HEK293 (cell line): ENCODE measurements at regions not wholly inside any gene's neighbourhood (a gene's known extent, or its start where the extent isn't known, plus 50 kb on each side); places are given as distances from the start of the nearest gene placed in this dataset.

Experiments
- CTCF ChIA-PET: fragments of 350-600 bp; formaldehyde crosslinking; extraction: SDS; loops from one replicate; lab custom pipeline; 2021; ENCODE audit warnings: antibody characterized with exemption; lab: Yijun Ruan, JAX
- POLR2A ChIA-PET: fragments of 300-600 bp; formaldehyde crosslinking; extraction: SDS; loops from one replicate; lab custom pipeline; 2020; ENCODE audit warnings: antibody characterized with exemption, inconsistent platforms; lab: Yijun Ruan, JAX
- H3K27ac ChIP-seq: fragments of 200-500 bp; sonication (Bioruptor generic); 2 replicates; pipeline ENCODE4 v1.5.1; 2014; ENCODE audit warnings: low read depth, low read length, control low read depth, inconsistent platforms; ENCODE audit errors: extremely low read depth
- H3K36me3 ChIP-seq, 2 experiments: fragments of 200-500 bp in 1 of 2; sonication (Bioruptor generic) in 1 of 2; 1 replicate in 1 of 2; 2 replicates in 1 of 2; pipeline ENCODE4 v1.5.1; 2014 to 2017; ENCODE audit warnings: inconsistent platforms in 2 of 2, low read length in 2 of 2; ENCODE audit not compliant: control insufficient read depth in 2 of 2, insufficient read depth in 1 of 2
- H3K4me1 ChIP-seq: fragments of 200-500 bp; sonication (Bioruptor generic); 2 replicates; pipeline ENCODE4 v1.5.1; 2014; ENCODE audit warnings: mild to moderate bottlenecking, low read length, inconsistent platforms; ENCODE audit not compliant: control insufficient read depth, insufficient read depth
- H3K4me3 ChIP-seq: 2 replicates; pipeline ENCODE4 v1.5.1; 2011; ENCODE audit warnings: low read depth, mild to moderate bottlenecking, control low read depth, low read length, moderate library complexity
- H3K9me3 ChIP-seq: fragments of 200-500 bp; sonication (Bioruptor generic); 2 replicates; pipeline ENCODE4 v1.5.1; 2014; ENCODE audit warnings: low read depth, low read length, inconsistent platforms; ENCODE audit not compliant: control insufficient read depth, insufficient read depth
- FEZF1 ChIP-seq: fragments of 450-650 bp; formaldehyde crosslinking; IDR thresholded peaks from 2 replicates; pipeline ENCODE4 v1.5.1; 2016; ENCODE audit warnings: missing biosample characterization, missing genetic modification characterization
- GLI4 ChIP-seq: fragments of 450-650 bp; formaldehyde crosslinking; IDR thresholded peaks from 2 replicates; pipeline ENCODE4 v1.5.1; 2016; ENCODE audit warnings: missing biosample characterization, missing genetic modification characterization
- HOXC10 ChIP-seq: sonication (generic); formaldehyde crosslinking; IDR thresholded peaks from 2 replicates; pipeline ENCODE4 v1.8.1; 2023; ENCODE audit warnings: mild to moderate bottlenecking, missing genetic modification reagents
- KLF8 ChIP-seq: fragments of 450-650 bp; formaldehyde crosslinking; IDR thresholded peaks from 2 replicates; pipeline ENCODE4 v1.5.1; 2016; ENCODE audit warnings: missing biosample characterization, missing genetic modification characterization
- PRDM10 ChIP-seq: fragments of 450-650 bp; formaldehyde crosslinking; IDR thresholded peaks from 2 replicates; pipeline ENCODE4 v1.5.1; 2016; ENCODE audit warnings: missing biosample characterization, missing genetic modification characterization
- PRDM4 ChIP-seq: fragments of 450-650 bp; formaldehyde crosslinking; IDR thresholded peaks from 2 replicates; pipeline ENCODE4 v1.5.1; 2017; ENCODE audit warnings: missing biosample characterization, missing genetic modification characterization
- SCRT2 ChIP-seq: fragments of 450-650 bp; formaldehyde crosslinking; IDR thresholded peaks from 2 replicates; pipeline ENCODE4 v1.5.1; 2016; ENCODE audit warnings: missing biosample characterization, missing genetic modification characterization
- TCF7L2 ChIP-seq: IDR thresholded peaks from 2 replicates; pipeline ENCODE4 v1.6.1; 2011; ENCODE audit warnings: low read depth, mild to moderate bottlenecking, inconsistent platforms, low read length, moderate library complexity, borderline replicate concordance
- ZBTB1 ChIP-seq: fragments of 450-650 bp; formaldehyde crosslinking; IDR thresholded peaks from 2 replicates; pipeline ENCODE4 v1.5.1; 2016; ENCODE audit warnings: missing biosample characterization, missing genetic modification characterization
- ZBTB48 ChIP-seq: fragments of 450-650 bp; formaldehyde crosslinking; IDR thresholded peaks from 2 replicates; pipeline ENCODE4 v1.5.1; 2016; ENCODE audit warnings: missing biosample characterization, missing genetic modification characterization
- ZNF114 ChIP-seq: fragments of 450-650 bp; formaldehyde crosslinking; IDR thresholded peaks from 2 replicates; pipeline ENCODE4 v1.5.0; 2017; ENCODE audit warnings: missing biosample characterization, missing genetic modification characterization
- ZNF214 ChIP-seq: fragments of 450-650 bp; formaldehyde crosslinking; IDR thresholded peaks from 2 replicates; pipeline ENCODE4 v1.5.1; 2017; ENCODE audit warnings: missing biosample characterization, mild to moderate bottlenecking, missing genetic modification characterization, borderline replicate concordance
- ZNF391 ChIP-seq: fragments of 450-650 bp; formaldehyde crosslinking; IDR thresholded peaks from 2 replicates; pipeline ENCODE4 v1.5.1; 2016; ENCODE audit warnings: low read depth, missing biosample characterization, missing genetic modification characterization, borderline replicate concordance
- ZNF404 ChIP-seq: fragments of 450-650 bp; formaldehyde crosslinking; IDR thresholded peaks from 2 replicates; pipeline ENCODE4 v1.5.1; 2017; ENCODE audit warnings: missing biosample characterization, missing genetic modification characterization
- ZNF48 ChIP-seq: fragments of 450-650 bp; formaldehyde crosslinking; IDR thresholded peaks from 2 replicates; pipeline ENCODE4 v1.5.1; 2016; ENCODE audit warnings: missing biosample characterization, missing genetic modification characterization
- ZNF514 ChIP-seq: fragments of 450-650 bp; formaldehyde crosslinking; IDR thresholded peaks from 2 replicates; pipeline ENCODE4 v1.5.1; 2016; ENCODE audit warnings: missing biosample characterization, missing genetic modification characterization
- ZNF580 ChIP-seq: fragments of 450-650 bp; formaldehyde crosslinking; IDR thresholded peaks from 2 replicates; pipeline ENCODE4 v1.5.1; 2016; ENCODE audit warnings: missing biosample characterization, missing genetic modification characterization
- ZNF596 ChIP-seq: fragments of 450-650 bp; IDR thresholded peaks from 2 replicates; pipeline ENCODE4 v1.5.0; 2018; ENCODE audit warnings: missing biosample characterization, mild to moderate bottlenecking, missing genetic modification characterization, moderate library complexity
- ZSCAN5A ChIP-seq: fragments of 450-650 bp; formaldehyde crosslinking; IDR thresholded peaks from 2 replicates; pipeline ENCODE4 v1.5.1; 2016; ENCODE audit warnings: missing biosample characterization, missing genetic modification characterization
- TF ChIP-seq, protein P1 (sequence below): fragments of 450-650 bp; formaldehyde crosslinking; IDR thresholded peaks from 2 replicates; pipeline ENCODE4 v1.5.1; 2016; ENCODE audit warnings: missing biosample characterization, missing genetic modification characterization

- no peak overlapping the region for H3K4me3 ChIP-seq
- CTCF ChIA-PET, result no interaction called here
- no peak overlapping the region for H3K27ac ChIP-seq
- H3K36me3 ChIP-seq, result peaks cover 0 to 39% of the 10 kb centered on the region in 2 experiments; a peak in 1 of 3 replicates
- POLR2A ChIA-PET, result no interaction called here
- no peaks in the 10 kb centered on the region for H3K4me1 ChIP-seq
- TF ChIP-seq TCF7L2, result no peak
- TF ChIP-seq, all 188 proteins: peak for 0
- no peaks in the 10 kb centered on the region for H3K9me3 ChIP-seq
Measured at GRCh38 chr18:39753178-39753577, 2187.6 kb upstream of the CELF4 start.

- Histone ChIP-seq H3K27ac (no peak overlapping the region), H3K9me3 (no peaks in the 10 kb centered on the region), H3K4me1 (no peaks in the 10 kb centered on the region), H3K36me3 (peaks cover 0 to 40% of the 10 kb centered on the region in 2 experiments; a peak in 1 of 3 replicates), H3K4me3 (no peak overlapping the region)
- ChIA-PET POLR2A (no interaction called here), CTCF (no interaction called here)
- no peak for TF ChIP-seq GLI4 (tag by site-specific recombination)
- TF ChIP-seq ZNF114 (tag by site-specific recombination), result no peak
- TF ChIP-seq ZNF580 (tag by site-specific recombination), result no peak
- TF ChIP-seq ZSCAN5A (tag by site-specific recombination), result no peak
- TF ChIP-seq ZNF596, result no peak
- no peak for TF ChIP-seq PRDM10 (tag by site-specific recombination)
- no peak for TF ChIP-seq FEZF1 (tag by site-specific recombination)
- no peak for TF ChIP-seq ZNF514 (tag by site-specific recombination)
- TF ChIP-seq, protein P1, sequence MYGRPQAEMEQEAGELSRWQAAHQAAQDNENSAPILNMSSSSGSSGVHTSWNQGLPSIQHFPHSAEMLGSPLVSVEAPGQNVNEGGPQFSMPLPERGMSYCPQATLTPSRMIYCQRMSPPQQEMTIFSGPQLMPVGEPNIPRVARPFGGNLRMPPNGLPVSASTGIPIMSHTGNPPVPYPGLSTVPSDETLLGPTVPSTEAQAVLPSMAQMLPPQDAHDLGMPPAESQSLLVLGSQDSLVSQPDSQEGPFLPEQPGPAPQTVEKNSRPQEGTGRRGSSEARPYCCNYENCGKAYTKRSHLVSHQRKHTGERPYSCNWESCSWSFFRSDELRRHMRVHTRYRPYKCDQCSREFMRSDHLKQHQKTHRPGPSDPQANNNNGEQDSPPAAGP (tag by site-specific recombination), result no peak
- no peak for TF ChIP-seq ZBTB48
- TF ChIP-seq HOXC10 (CRISPR knock-in tag), result no peak
- TF ChIP-seq SCRT2, result no peak
Measured at GRCh38 chr18:39752351-39752750, 2186.8 kb upstream of the CELF4 start.

- peaks cover 0 to 40% of the 10 kb centered on the region in 2 experiments; a peak in 1 of 3 replicates for H3K36me3 ChIP-seq
- ChIA-PET CTCF (no interaction called here), POLR2A (no interaction called here)
- H3K4me3 ChIP-seq, result no peak overlapping the region
- TF ChIP-seq ZBTB1 (tag by site-specific recombination), result no peak
- TF ChIP-seq ZNF404 (tag by site-specific recombination), result no peak
- no peak for TF ChIP-seq ZNF214
- no peak for TF ChIP-seq PRDM4 (tag by site-specific recombination)
- no peak for TF ChIP-seq ZNF48 (tag by site-specific recombination)
- TF ChIP-seq ZNF391 (tag by site-specific recombination), result no peak
- no peak for TF ChIP-seq KLF8 (tag by site-specific recombination)
- TF ChIP-seq SCRT2, result no peak
- H3K9me3 ChIP-seq, result no peaks in the 10 kb centered on the region
- H3K4me1 ChIP-seq, result no peaks in the 10 kb centered on the region
- H3K27ac ChIP-seq, result no peak overlapping the region
Measured at GRCh38 chr18:39751921-39752320, 2186.3 kb upstream of the CELF4 start.
